CD14-positive monocyte (primary cell): ENCODE measurements at regions not wholly inside any gene's neighbourhood (a gene's known extent, or its start where the extent isn't known, plus 50 kb on each side); places are given as distances from the start of the nearest gene placed in this dataset.

Experiments used
- DNase-seq, 3 donors: peaks; one replicate each; pipeline ENCODE4 v3.0.0-alpha.2; 2011 to 2022
- H2AFZ ChIP-seq: 2 replicates; pipeline ENCODE4 v1.6.0; 2012; ENCODE audit warnings: mild to moderate bottlenecking, low read depth, low read length, inconsistent platforms; ENCODE audit not compliant: insufficient read depth, poor library complexity, severe bottlenecking
- H3K27ac ChIP-seq, 2 donors: 1 replicate in 1 of 2; 2 replicates in 1 of 2; pipeline ENCODE4 v1.5.1; 2012 to 2013; ENCODE audit warnings: low read length in 2 of 2, control low read depth in 1 of 2, inconsistent platforms in 1 of 2, low read depth in 1 of 2, mild to moderate bottlenecking in 1 of 2
- H3K27me3 ChIP-seq, 2 donors: one replicate each; pipeline versions ENCODE4 v1.6.0 to v1.6.1; 2011 to 2013; ENCODE audit warnings: low read length in 2 of 2; ENCODE audit not compliant: control insufficient read depth in 2 of 2, insufficient read depth in 2 of 2
- H3K36me3 ChIP-seq, 2 donors: replicated peaks in 1 of 2; 1 replicate in 1 of 2; 2 replicates in 1 of 2; pipeline versions ENCODE4 v1.5.1 to v1.6.1; 2012 to 2013; ENCODE audit warnings: low read length in 2 of 2, control low read depth in 1 of 2, inconsistent platforms in 1 of 2, mild to moderate bottlenecking in 1 of 2; ENCODE audit not compliant: insufficient read depth in 2 of 2, control insufficient read depth in 1 of 2
- H3K4me1 ChIP-seq, 2 donors: 1 replicate in 1 of 2; 2 replicates in 1 of 2; pipeline versions ENCODE4 v1.5.1 to v1.6.1; 2012 to 2013; ENCODE audit warnings: low read length in 2 of 2, control low read depth in 1 of 2, inconsistent platforms in 1 of 2, mild to moderate bottlenecking in 1 of 2, moderate library complexity in 1 of 2; ENCODE audit not compliant: insufficient read depth in 2 of 2, control insufficient read depth in 1 of 2
- H3K4me2 ChIP-seq: replicated peaks from 2 replicates; pipeline ENCODE3; 2012; ENCODE audit warnings: low read length, moderate library complexity, mild to moderate bottlenecking; ENCODE audit not compliant: poor library complexity, severe bottlenecking; ENCODE audit errors: extremely low read depth
- H3K4me3 ChIP-seq, 3 experiments: fragments of 200-600 bp in 1 of 3; sonication (generic) in 1 of 3; replicated peaks in 1 of 3; 1 replicate in 2 of 3; 2 replicates in 1 of 3; pipeline ENCODE4 v1.5.1; 2011 to 2013; ENCODE audit warnings: low read length in 3 of 3, mild to moderate bottlenecking in 3 of 3, control low read depth in 2 of 3, low read depth in 2 of 3, inconsistent platforms in 1 of 3, moderate library complexity in 1 of 3
- H3K79me2 ChIP-seq: 2 replicates; pipeline ENCODE4 v1.6.0; 2012; ENCODE audit warnings: mild to moderate bottlenecking, control low read depth, inconsistent platforms, low read length, moderate library complexity; ENCODE audit not compliant: insufficient read depth
- H3K9ac ChIP-seq: 2 replicates; pipeline ENCODE4 v1.6.0; 2017; ENCODE audit warnings: low read length, mild to moderate bottlenecking; ENCODE audit not compliant: insufficient read depth, poor library complexity, severe bottlenecking
- H3K9me3 ChIP-seq, 2 donors: replicated peaks in 1 of 2; 1 replicate in 1 of 2; 2 replicates in 1 of 2; pipeline versions ENCODE4 v1.5.1 to v1.6.1; 2012 to 2013; ENCODE audit warnings: low read length in 2 of 2, control low read depth in 1 of 2; ENCODE audit not compliant: control insufficient read depth in 1 of 2, insufficient read depth in 1 of 2
- H4K20me1 ChIP-seq: 2 replicates; pipeline ENCODE4 v1.6.0; 2012; ENCODE audit warnings: mild to moderate bottlenecking, low read length, control low read depth, moderate library complexity; ENCODE audit not compliant: insufficient read depth
- H3K27ac Mint-ChIP-seq, 7 donors: one replicate each; pipeline ENCODE4 v1.8.0; 2020; ENCODE audit warnings: mild to moderate bottlenecking in 7 of 7, mixed read lengths in 7 of 7, moderate library complexity in 6 of 7, inconsistent platforms in 2 of 7
- H3K27me3 Mint-ChIP-seq, 3 donors: one replicate each; pipeline ENCODE4 v1.8.0; 2021 to 2022; ENCODE audit warnings: low read depth in 3 of 3, mild to moderate bottlenecking in 3 of 3, mixed read lengths in 3 of 3, moderate library complexity in 3 of 3, inconsistent platforms in 1 of 3
- H3K36me3 Mint-ChIP-seq, 2 donors: one replicate each; pipeline ENCODE4 v1.8.0; 2020; ENCODE audit warnings: mixed read lengths in 2 of 2, inconsistent platforms in 1 of 2, mild to moderate bottlenecking in 1 of 2
- H3K4me1 Mint-ChIP-seq: one replicate; pipeline ENCODE4 v1.8.0; 2020; ENCODE audit warnings: mild to moderate bottlenecking, mixed read lengths
- H3K4me3 Mint-ChIP-seq, 2 donors: one replicate each; pipeline ENCODE4 v1.8.0; 2020; ENCODE audit warnings: mild to moderate bottlenecking in 2 of 2, mixed read lengths in 2 of 2, moderate library complexity in 1 of 2
- H3K9me3 Mint-ChIP-seq, 7 donors: one replicate each; pipeline ENCODE4 v1.8.0; 2020 to 2022; ENCODE audit warnings: mixed read lengths in 7 of 7, mild to moderate bottlenecking in 6 of 7, moderate library complexity in 6 of 7, inconsistent platforms in 2 of 7
- WGBS: methylation state at CpG from one replicate; pipeline ENCODE4 v1.1.5; 2013; ENCODE audit warnings: missing lambda C conversion rate; ENCODE audit not compliant: insufficient coverage; 5-methylcytosine and 5-hydroxymethylcytosine counted together
- intact Hi-C, 2 donors: fragments of 100-400 bp; cut with micrococcal nuclease; formaldehyde crosslinking; loops; one replicate each; pipeline versions ENCODE4 v1.15.0 to v1.15.1; 2023
- TF ChIP-seq, protein P1 (sequence below): fragments of 200-600 bp; IDR thresholded peaks from one replicate; pipeline ENCODE4 v1.8.0; 2022; ENCODE audit warnings: antibody characterized with exemption, mild to moderate bottlenecking

DNA sequence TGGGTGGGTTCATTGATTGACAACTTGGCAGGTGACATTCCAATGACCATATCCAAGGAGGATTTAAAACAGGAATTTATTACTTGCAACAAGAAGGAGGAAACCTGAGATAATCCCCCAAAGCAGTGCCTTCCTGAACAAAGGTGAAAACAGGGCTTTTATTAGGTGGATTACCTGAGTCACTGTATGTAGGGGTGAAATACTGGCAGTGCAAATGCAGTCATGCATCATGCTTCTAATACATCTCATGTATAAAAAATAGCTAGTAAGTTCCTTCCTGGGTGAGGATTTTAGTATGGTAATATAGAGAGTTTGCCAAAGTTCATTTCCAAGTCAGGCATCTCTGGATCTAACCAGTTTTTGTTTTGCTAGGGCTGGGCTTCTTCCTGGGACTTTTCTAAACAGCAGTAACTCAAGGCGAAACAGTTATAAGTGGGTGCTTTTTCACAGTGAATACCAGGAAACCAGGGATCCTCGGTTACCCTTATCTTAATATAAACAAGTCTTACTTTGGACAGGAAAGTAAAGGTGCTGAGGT lies 583.4 kb upstream of the LRRTM1 start:
- no peaks in the 10 kb centered on the region for H3K36me3 Mint-ChIP-seq
- Histone ChIP-seq H3K4me1 (no peaks in the 10 kb centered on the region), H3K79me2 (no peaks in the 10 kb centered on the region), H3K4me3 (no peak overlapping the region), H3K27me3 (no peaks in the 10 kb centered on the region), H3K36me3 (no peaks in the 10 kb centered on the region), H3K4me2 (no peak overlapping the region), H3K27ac (no peak overlapping the region), H3K9ac (no peak overlapping the region), H4K20me1 (no peaks in the 10 kb centered on the region), H3K9me3 (peaks cover 0 to 8% of the 10 kb centered on the region in 2 donors), H2AFZ (no peak overlapping the region)
- no peak for DNase-seq
- intact Hi-C loops = no loop called here
- TF ChIP-seq, protein P1, sequence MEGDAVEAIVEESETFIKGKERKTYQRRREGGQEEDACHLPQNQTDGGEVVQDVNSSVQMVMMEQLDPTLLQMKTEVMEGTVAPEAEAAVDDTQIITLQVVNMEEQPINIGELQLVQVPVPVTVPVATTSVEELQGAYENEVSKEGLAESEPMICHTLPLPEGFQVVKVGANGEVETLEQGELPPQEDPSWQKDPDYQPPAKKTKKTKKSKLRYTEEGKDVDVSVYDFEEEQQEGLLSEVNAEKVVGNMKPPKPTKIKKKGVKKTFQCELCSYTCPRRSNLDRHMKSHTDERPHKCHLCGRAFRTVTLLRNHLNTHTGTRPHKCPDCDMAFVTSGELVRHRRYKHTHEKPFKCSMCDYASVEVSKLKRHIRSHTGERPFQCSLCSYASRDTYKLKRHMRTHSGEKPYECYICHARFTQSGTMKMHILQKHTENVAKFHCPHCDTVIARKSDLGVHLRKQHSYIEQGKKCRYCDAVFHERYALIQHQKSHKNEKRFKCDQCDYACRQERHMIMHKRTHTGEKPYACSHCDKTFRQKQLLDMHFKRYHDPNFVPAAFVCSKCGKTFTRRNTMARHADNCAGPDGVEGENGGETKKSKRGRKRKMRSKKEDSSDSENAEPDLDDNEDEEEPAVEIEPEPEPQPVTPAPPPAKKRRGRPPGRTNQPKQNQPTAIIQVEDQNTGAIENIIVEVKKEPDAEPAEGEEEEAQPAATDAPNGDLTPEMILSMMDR = no peak
- H3K4me3 Mint-ChIP-seq = no peak overlapping the region
- H3K27ac Mint-ChIP-seq = no peak overlapping the region
- H3K4me1 Mint-ChIP-seq = no peaks in the 10 kb centered on the region
- H3K9me3 Mint-ChIP-seq = peaks cover 0 to 9% (median 0%) of the 10 kb centered on the region in 7 donors
- WGBS = no CpG with 5 or more reads among the region's 2 CpGs
- H3K27me3 Mint-ChIP-seq = peaks cover 0 to 4% (median 2%) of the 10 kb centered on the region in 3 donors

- Histone ChIP-seq H3K27me3 (no peaks in the 10 kb centered on the region), H3K36me3 (no peaks in the 10 kb centered on the region), H3K27ac (no peak overlapping the region), H3K4me1 (no peaks in the 10 kb centered on the region), H3K79me2 (no peaks in the 10 kb centered on the region), H4K20me1 (no peaks in the 10 kb centered on the region), H3K9me3 (peaks cover 0 to 9% of the 10 kb centered on the region in 2 donors), H3K4me3 (no peak overlapping the region), H2AFZ (no peak overlapping the region), H3K4me2 (no peak overlapping the region), H3K9ac (no peak overlapping the region)
- Mint-ChIP-seq H3K4me1 (no peaks in the 10 kb centered on the region), H3K27me3 (peaks cover 0 to 2% (median 0%) of the 10 kb centered on the region in 3 donors), H3K9me3 (peaks cover 3 to 31% (median 15%) of the 10 kb centered on the region in 7 donors), H3K36me3 (no peaks in the 10 kb centered on the region), H3K4me3 (no peak overlapping the region), H3K27ac (no peak overlapping the region)
- TF ChIP-seq, protein P1 = no peak
- DNase-seq = no peak
- no CpG with 5 or more reads among the region's 2 CpGs for WGBS
- intact Hi-C loops = no loop called here
Observed at GRCh38 chr2:80874374-80874773, 569.8 kb upstream of the LRRTM1 start.
